Astrocyte (in vitro differentiated cells and primary cell): ENCODE measurements at regions not wholly inside any gene's neighbourhood (a gene's known extent, or its start where the extent isn't known, plus 50 kb on each side); places are given as distances from the start of the nearest gene placed in this dataset.

ENCODE experiments used
- DNase-seq: peaks from one replicate; pipeline ENCODE4 v3.0.0-alpha.2; 2010; ENCODE audit warnings: low read depth
- FAIRE-seq: peaks from 2 replicates; lab custom pipeline; 2011; peaks lifted over from hg19 to GRCh38; lab: Jason Lieb, UNC
- H2AFZ ChIP-seq: 2 replicates; pipeline ENCODE4 v1.6.0; 2012; ENCODE audit warnings: low read depth, low read length, inconsistent platforms
- H3K27ac ChIP-seq: 2 replicates; pipeline ENCODE4 v1.5.1; 2011; ENCODE audit warnings: low read depth, low read length, inconsistent platforms
- H3K27me3 ChIP-seq: 2 replicates; pipeline ENCODE4 v1.6.0; 2011; ENCODE audit warnings: low read length, inconsistent platforms; ENCODE audit not compliant: insufficient read depth
- H3K36me3 ChIP-seq: 2 replicates; pipeline ENCODE4 v1.5.1; 2011; ENCODE audit warnings: low read length, inconsistent platforms; ENCODE audit not compliant: insufficient read depth
- H3K4me1 ChIP-seq: 2 replicates; pipeline ENCODE4 v1.5.1; 2011; ENCODE audit warnings: low read length, inconsistent platforms; ENCODE audit not compliant: insufficient read depth
- H3K4me2 ChIP-seq: 2 replicates; pipeline ENCODE4 v1.6.0; 2012; ENCODE audit warnings: low read length, inconsistent platforms
- H3K4me3 ChIP-seq: 2 replicates; pipeline ENCODE4 v1.5.1; 2011; ENCODE audit warnings: low read depth, mild to moderate bottlenecking, low read length, inconsistent platforms; ENCODE audit not compliant: insufficient read depth
- H3K79me2 ChIP-seq: 2 replicates; pipeline ENCODE4 v1.6.0; 2012; ENCODE audit warnings: mild to moderate bottlenecking, low read length, inconsistent platforms; ENCODE audit not compliant: insufficient read depth
- H3K9ac ChIP-seq: 2 replicates; pipeline ENCODE4 v1.6.0; 2012; ENCODE audit warnings: mild to moderate bottlenecking, low read length, inconsistent platforms
- H3K9me3 ChIP-seq: 2 replicates; pipeline ENCODE4 v1.5.1; 2012; ENCODE audit warnings: low read depth, mild to moderate bottlenecking, low read length, inconsistent platforms; ENCODE audit not compliant: insufficient read depth
- H4K20me1 ChIP-seq: 2 replicates; pipeline ENCODE4 v1.6.0; 2012; ENCODE audit warnings: low read length, inconsistent platforms; ENCODE audit not compliant: insufficient read depth
- H3K27ac Mint-ChIP-seq: one replicate; pipeline ENCODE4 v1.8.0; 2021; ENCODE audit warnings: mild to moderate bottlenecking, mixed read lengths; ENCODE audit not compliant: unreplicated experiment
- H3K27me3 Mint-ChIP-seq: one replicate; pipeline ENCODE4 v1.8.0; 2021; ENCODE audit warnings: low read depth, mixed read lengths; ENCODE audit not compliant: unreplicated experiment
- H3K36me3 Mint-ChIP-seq: one replicate; pipeline ENCODE4 v1.8.0; 2021; ENCODE audit warnings: low read depth, mixed read lengths; ENCODE audit not compliant: unreplicated experiment
- H3K4me1 Mint-ChIP-seq: one replicate; pipeline ENCODE4 v1.8.0; 2021; ENCODE audit warnings: low read depth, mixed read lengths; ENCODE audit not compliant: unreplicated experiment
- H3K4me3 Mint-ChIP-seq: one replicate; pipeline ENCODE4 v1.8.0; 2021; ENCODE audit warnings: mild to moderate bottlenecking, moderate library complexity, mixed read lengths; ENCODE audit not compliant: unreplicated experiment
- H3K9me3 Mint-ChIP-seq: one replicate; pipeline ENCODE4 v1.8.0; 2021; ENCODE audit warnings: mild to moderate bottlenecking, mixed read lengths; ENCODE audit not compliant: unreplicated experiment
- EZH2 ChIP-seq: IDR thresholded peaks from 2 replicates; pipeline ENCODE4 v1.6.1; 2012; ENCODE audit warnings: mild to moderate bottlenecking, low read length, inconsistent platforms; ENCODE audit not compliant: insufficient read depth
- TF ChIP-seq, protein P1 (sequence below): IDR thresholded peaks from 2 replicates; pipeline ENCODE4 v1.5.1; 2011; ENCODE audit warnings: low read depth, mild to moderate bottlenecking, inconsistent platforms, low read length, moderate library complexity; ENCODE audit not compliant: insufficient read depth

DNA sequence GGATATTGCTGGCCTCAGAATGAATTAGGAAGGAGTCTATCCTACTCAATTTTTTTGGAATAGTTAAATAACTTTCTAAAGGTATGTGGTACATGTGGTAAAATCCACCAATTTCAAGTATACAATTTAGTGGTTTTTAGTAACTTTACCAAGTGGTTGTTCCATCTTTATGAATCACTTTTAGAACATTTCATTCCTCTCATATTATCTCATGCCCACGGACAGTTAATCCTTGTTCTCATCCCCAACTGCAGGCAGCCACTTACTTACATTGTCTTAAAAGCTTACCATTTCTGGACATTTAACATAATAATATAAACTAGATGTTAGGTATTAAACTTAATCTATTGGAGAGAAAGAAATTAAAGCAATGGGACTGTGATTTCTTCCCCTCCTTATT is 146.3 kb upstream of the ZC3H15 start:
- Mint-ChIP-seq H3K4me1 (no peaks in the 10 kb centered on the region), H3K27ac (no peak overlapping the region), H3K4me3 (no peak overlapping the region), H3K9me3 (no peaks in the 10 kb centered on the region), H3K27me3 (no peaks in the 10 kb centered on the region), H3K36me3 (no peaks in the 10 kb centered on the region)
- TF ChIP-seq EZH2, result no peak
- TF ChIP-seq, protein P1, sequence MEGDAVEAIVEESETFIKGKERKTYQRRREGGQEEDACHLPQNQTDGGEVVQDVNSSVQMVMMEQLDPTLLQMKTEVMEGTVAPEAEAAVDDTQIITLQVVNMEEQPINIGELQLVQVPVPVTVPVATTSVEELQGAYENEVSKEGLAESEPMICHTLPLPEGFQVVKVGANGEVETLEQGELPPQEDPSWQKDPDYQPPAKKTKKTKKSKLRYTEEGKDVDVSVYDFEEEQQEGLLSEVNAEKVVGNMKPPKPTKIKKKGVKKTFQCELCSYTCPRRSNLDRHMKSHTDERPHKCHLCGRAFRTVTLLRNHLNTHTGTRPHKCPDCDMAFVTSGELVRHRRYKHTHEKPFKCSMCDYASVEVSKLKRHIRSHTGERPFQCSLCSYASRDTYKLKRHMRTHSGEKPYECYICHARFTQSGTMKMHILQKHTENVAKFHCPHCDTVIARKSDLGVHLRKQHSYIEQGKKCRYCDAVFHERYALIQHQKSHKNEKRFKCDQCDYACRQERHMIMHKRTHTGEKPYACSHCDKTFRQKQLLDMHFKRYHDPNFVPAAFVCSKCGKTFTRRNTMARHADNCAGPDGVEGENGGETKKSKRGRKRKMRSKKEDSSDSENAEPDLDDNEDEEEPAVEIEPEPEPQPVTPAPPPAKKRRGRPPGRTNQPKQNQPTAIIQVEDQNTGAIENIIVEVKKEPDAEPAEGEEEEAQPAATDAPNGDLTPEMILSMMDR, result no peak
- H3K27ac ChIP-seq, result no peak overlapping the region
- no peaks in the 10 kb centered on the region for H3K27me3 ChIP-seq
- no peaks in the 10 kb centered on the region for H3K36me3 ChIP-seq
- H3K9me3 ChIP-seq, result no peaks in the 10 kb centered on the region
- FAIRE-seq (no peak), DNase-seq (peak; percentile 54)
- H4K20me1 ChIP-seq, result no peaks in the 10 kb centered on the region
- no peak overlapping the region for H3K9ac ChIP-seq
- no peaks in the 10 kb centered on the region for H3K4me1 ChIP-seq
- H3K79me2 ChIP-seq, result no peaks in the 10 kb centered on the region
- no peak overlapping the region for H2AFZ ChIP-seq
- no peak overlapping the region for H3K4me2 ChIP-seq
- no peak overlapping the region for H3K4me3 ChIP-seq

DNA sequence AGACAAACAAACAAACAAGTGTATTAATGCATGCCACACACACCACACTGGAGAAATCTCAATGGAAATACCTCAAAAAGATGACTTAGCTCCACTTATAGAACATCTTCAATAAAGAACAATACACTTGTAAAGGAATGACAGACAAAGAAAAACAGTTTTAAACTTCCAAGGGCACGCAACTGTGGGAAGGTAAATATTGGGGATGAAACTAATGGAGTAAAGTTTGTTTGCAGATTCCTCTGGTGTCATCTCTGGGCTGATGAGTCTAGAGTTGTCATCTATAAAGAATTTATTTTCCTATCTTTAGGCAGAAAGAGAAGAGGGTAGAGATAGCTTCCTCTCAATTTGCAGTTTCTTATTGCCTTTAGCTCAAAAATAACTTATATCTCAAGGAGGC is 144.0 kb upstream of the ZC3H15 start:
- Mint-ChIP-seq H3K27me3 (no peaks in the 10 kb centered on the region), H3K36me3 (no peaks in the 10 kb centered on the region), H3K9me3 (no peaks in the 10 kb centered on the region), H3K27ac (no peak overlapping the region), H3K4me1 (no peaks in the 10 kb centered on the region), H3K4me3 (no peak overlapping the region)
- no peaks in the 10 kb centered on the region for H3K9me3 ChIP-seq
- DNase-seq (no peak), FAIRE-seq (no peak)
- H3K4me3 ChIP-seq, result no peak overlapping the region
- no peak overlapping the region for H3K9ac ChIP-seq
- no peaks in the 10 kb centered on the region for H3K27me3 ChIP-seq
- H3K4me1 ChIP-seq, result no peaks in the 10 kb centered on the region
- no peaks in the 10 kb centered on the region for H4K20me1 ChIP-seq
- H3K27ac ChIP-seq, result no peak overlapping the region
- H3K36me3 ChIP-seq, result no peaks in the 10 kb centered on the region
- no peak for TF ChIP-seq EZH2
- TF ChIP-seq, protein P1, result no peak
- H3K79me2 ChIP-seq, result no peaks in the 10 kb centered on the region
- no peak overlapping the region for H3K4me2 ChIP-seq
- no peak overlapping the region for H2AFZ ChIP-seq

DNA sequence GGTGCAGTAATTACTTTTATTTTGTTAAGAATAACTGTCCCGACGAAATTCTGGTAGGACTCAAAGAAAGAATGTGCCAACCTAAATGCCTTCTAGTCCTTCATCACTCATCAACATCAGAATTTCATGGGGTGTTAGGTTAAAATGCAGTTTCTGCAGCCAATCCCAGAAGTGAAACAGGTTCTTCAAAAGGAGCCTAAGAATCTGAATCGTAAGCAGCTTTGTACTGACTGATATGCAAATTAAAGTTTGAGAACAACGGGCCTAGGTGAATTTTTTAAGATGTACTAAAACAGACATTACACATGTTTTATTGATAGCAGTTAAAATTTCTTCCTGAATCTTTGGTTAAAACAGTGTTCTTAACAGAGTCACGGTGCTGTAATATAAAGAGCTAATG is 140.3 kb upstream of the ZC3H15 start:
- DNase-seq (no peak), FAIRE-seq (no peak)
- H3K4me3 Mint-ChIP-seq, result no peak overlapping the region
- Histone ChIP-seq H3K4me2 (no peak overlapping the region), H3K9ac (no peak overlapping the region), H3K4me1 (no peaks in the 10 kb centered on the region), H4K20me1 (no peaks in the 10 kb centered on the region), H3K36me3 (no peaks in the 10 kb centered on the region), H3K27me3 (no peaks in the 10 kb centered on the region), H3K4me3 (no peak overlapping the region), H3K27ac (no peak overlapping the region), H3K79me2 (no peaks in the 10 kb centered on the region), H3K9me3 (no peaks in the 10 kb centered on the region), H2AFZ (no peak overlapping the region)
- no peaks in the 10 kb centered on the region for H3K9me3 Mint-ChIP-seq
- no peaks in the 10 kb centered on the region for H3K36me3 Mint-ChIP-seq
- H3K27me3 Mint-ChIP-seq, result no peaks in the 10 kb centered on the region
- no peak overlapping the region for H3K27ac Mint-ChIP-seq
- peaks cover 9% of the 10 kb centered on the region for H3K4me1 Mint-ChIP-seq
- TF ChIP-seq, protein P1, result no peak
- TF ChIP-seq EZH2, result no peak
